Thyroid gland (tissue), 4 donors: ENCODE measurements at regions not wholly inside any gene's neighbourhood (a gene's known extent, or its start where the extent isn't known, plus 50 kb on each side); places are given as distances from the start of the nearest gene placed in this dataset.

Experiments
- DNase-seq, 2 donors: peaks; one replicate each; pipeline ENCODE4 v3.0.0-alpha.2; 2019
- H3K27ac ChIP-seq, 3 donors: fragments of 200-600 bp; sonication (generic); 1 replicate in 2 of 3; 2 replicates in 1 of 3; pipeline ENCODE4 v1.5.1; 2016 to 2019; ENCODE audit warnings: mild to moderate bottlenecking in 1 of 3, moderate library complexity in 1 of 3
- H3K27me3 ChIP-seq: fragments of 200-600 bp; sonication (generic); one replicate; pipeline ENCODE4 v1.5.1; 2019
- H3K36me3 ChIP-seq, 2 donors: fragments of 200-600 bp; sonication (generic); one replicate each; pipeline ENCODE4 v1.5.1; 2016 to 2019
- H3K4me1 ChIP-seq, 2 donors: fragments of 200-600 bp; sonication (generic); one replicate each; pipeline ENCODE4 v1.5.1; 2017 to 2019
- H3K4me3 ChIP-seq, 3 donors: fragments of 200-600 bp; sonication (generic); replicated peaks in 1 of 3; 1 replicate in 2 of 3; 2 replicates in 1 of 3; pipeline ENCODE4 v1.5.1; 2016; ENCODE audit warnings: mild to moderate bottlenecking in 1 of 3
- H3K9me3 ChIP-seq: fragments of 200-600 bp; sonication (generic); one replicate; pipeline ENCODE4 v1.5.1; 2017
- CTCF ChIP-seq, 6 experiments: fragments of 200-600 bp in 3 of 6; fragments of 450-650 bp in 3 of 6; sonication (generic) in 3 of 6; IDR thresholded peaks; one replicate each; pipeline ENCODE4 v1.5.1; 2016 to 2019; ENCODE audit warnings: antibody characterized with exemption in 6 of 6, mild to moderate bottlenecking in 2 of 6, inconsistent platforms in 1 of 6, moderate library complexity in 1 of 6
- POLR2A ChIP-seq, 2 donors: fragments of 450-650 bp; IDR thresholded peaks; one replicate each; pipeline ENCODE4 v1.6.1; 2017; ENCODE audit warnings: antibody characterized with exemption in 2 of 2, mild to moderate bottlenecking in 2 of 2, moderate library complexity in 1 of 2
- WGBS, 2 donors: methylation state at CpG; one replicate each; pipeline ENCODE4 v1.1.5; 2017; 5-methylcytosine and 5-hydroxymethylcytosine counted together
- intact Hi-C: fragments of 100-400 bp; cut with DNase I; formaldehyde crosslinking; loops from one replicate; pipeline ENCODE4 v1.15.1; 2023

- intact Hi-C loops = loop anchor here (10.0 kb wide), 1 partner anchor 1072 kb away; no protein-coding TSS in a partner anchor
- Histone ChIP-seq H3K4me1 (no peaks in the 10 kb centered on the region), H3K9me3 (no peaks in the 10 kb centered on the region), H3K36me3 (no peaks in the 10 kb centered on the region), H3K27ac (no peak overlapping the region), H3K4me3 (no peak overlapping the region), H3K27me3 (no peaks in the 10 kb centered on the region)
- WGBS, 2 donors = 88 to 93% methylated on average over 11 to 20 of the region's 21 CpGs
- TF ChIP-seq CTCF (IDR thresholded peaks at IDR 0.05) (no peak), POLR2A (IDR thresholded peaks at IDR 0.05) (no peak)
- DNase-seq = no peak
Observed at GRCh38 chr20:61126369-61127195, 125.5 kb upstream of the CDH4 start.

- 82 to 84% methylated on average over 12 of the region's 12 CpGs for WGBS, 2 donors
- Histone ChIP-seq H3K4me3 (no peak overlapping the region), H3K9me3 (no peaks in the 10 kb centered on the region), H3K27ac (no peak overlapping the region), H3K36me3 (no peaks in the 10 kb centered on the region), H3K4me1 (no peaks in the 10 kb centered on the region), H3K27me3 (no peaks in the 10 kb centered on the region)
- intact Hi-C loops = loop anchor here (10.0 kb wide), 1 partner anchor 1073 kb away; no protein-coding TSS in a partner anchor
- TF ChIP-seq POLR2A (IDR thresholded peaks at IDR 0.05) (no peak), CTCF (IDR thresholded peaks at IDR 0.05) (no peak)
- DNase-seq = no peak
Observed at GRCh38 chr20:61127311-61128039, 124.6 kb upstream of the CDH4 start.

DNA sequence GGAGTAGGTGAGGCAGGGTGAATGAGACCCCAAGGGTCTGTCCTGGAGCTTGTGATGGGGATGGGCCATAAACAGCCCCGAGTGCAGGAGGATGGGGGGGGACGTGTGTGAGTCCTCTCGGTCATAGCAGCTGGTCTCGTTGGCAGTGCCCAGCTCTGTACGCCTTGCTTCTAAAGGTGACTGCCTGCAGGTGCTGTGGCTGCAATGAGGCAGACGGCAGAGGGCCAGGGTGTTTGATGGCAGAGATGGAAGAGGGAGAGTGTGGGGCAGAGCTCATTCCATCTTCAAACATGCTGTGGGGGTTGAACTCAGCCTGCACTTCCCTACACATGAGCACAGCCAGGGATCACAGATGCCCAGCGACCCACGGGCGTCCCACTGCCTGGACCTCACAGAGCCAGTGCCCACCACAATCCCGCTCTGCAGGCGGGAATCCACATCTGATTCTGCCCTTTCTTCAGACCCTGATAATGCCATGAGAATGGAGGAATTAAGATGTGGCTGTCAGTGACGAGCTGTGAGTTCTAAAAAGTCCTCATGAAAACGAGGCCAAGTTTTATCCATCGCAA, 123.3 kb upstream of the CDH4 start:
- no peaks in the 10 kb centered on the region for H3K36me3 ChIP-seq
- TF ChIP-seq POLR2A (IDR thresholded peaks at IDR 0.05) (no peak), CTCF (IDR thresholded peaks at IDR 0.05) (no peak)
- intact Hi-C loops = loop anchor here (10.0 kb wide), 1 partner anchor 1074 kb away; no protein-coding TSS in a partner anchor
- H3K4me3 ChIP-seq = no peak overlapping the region
- no peaks in the 10 kb centered on the region for H3K9me3 ChIP-seq
- no peaks in the 10 kb centered on the region for H3K4me1 ChIP-seq
- H3K27me3 ChIP-seq = no peaks in the 10 kb centered on the region
- 76 to 79% methylated on average over 10 to 14 of the region's 14 CpGs for WGBS, 2 donors
- no peak for DNase-seq
- H3K27ac ChIP-seq = no peak overlapping the region

- Histone ChIP-seq H3K36me3 (no peaks in the 10 kb centered on the region), H3K4me1 (no peaks in the 10 kb centered on the region), H3K27ac (no peak overlapping the region), H3K9me3 (no peaks in the 10 kb centered on the region), H3K27me3 (no peaks in the 10 kb centered on the region), H3K4me3 (no peak overlapping the region)
- intact Hi-C loops = loop anchor here (10.0 kb wide), 1 partner anchor 1075 kb away; no protein-coding TSS in a partner anchor
- DNase-seq = no peak
- WGBS, 2 donors = 49 to 59% methylated on average over 10 to 12 of the region's 12 CpGs
- no peak for TF ChIP-seq POLR2A (IDR thresholded peaks at IDR 0.05)
Observed at GRCh38 chr20:61129311-61129710, 122.8 kb upstream of the CDH4 start.

DNA sequence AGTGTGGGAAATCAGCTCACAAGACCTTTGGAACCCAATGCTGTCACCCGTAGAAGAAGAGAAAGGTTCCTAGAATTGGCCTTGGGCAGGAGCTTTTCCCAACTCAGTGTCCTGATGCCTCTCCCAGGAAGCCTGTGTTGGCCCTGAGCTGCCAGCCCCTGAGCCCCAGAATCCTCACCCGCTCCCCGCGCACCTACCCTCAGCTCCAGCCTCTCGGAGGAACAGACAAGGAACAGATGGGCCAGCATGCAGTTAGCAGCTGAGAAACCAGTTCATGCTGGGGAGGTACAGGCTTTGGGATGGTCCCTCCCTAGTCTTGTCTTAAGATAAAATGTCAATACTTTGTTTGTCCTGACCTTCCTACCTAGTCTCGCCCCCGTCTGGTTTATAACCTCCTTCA, 121.9 kb upstream of the CDH4 start:
- Histone ChIP-seq H3K27ac (no peak overlapping the region), H3K27me3 (no peaks in the 10 kb centered on the region), H3K4me3 (no peak overlapping the region), H3K9me3 (no peaks in the 10 kb centered on the region), H3K4me1 (no peaks in the 10 kb centered on the region), H3K36me3 (no peaks in the 10 kb centered on the region)
- intact Hi-C loops = no loop called here
- WGBS, 2 donors = 83 to 89% methylated on average over 7 of the region's 7 CpGs
- no peak for DNase-seq
- no peak for TF ChIP-seq CTCF (IDR thresholded peaks at IDR 0.05)
- no peak for TF ChIP-seq POLR2A (IDR thresholded peaks at IDR 0.05)
